Endometrial microvascular endothelial cells (primary cell): ENCODE measurements at regions not wholly inside any gene's neighbourhood (a gene's known extent, or its start where the extent isn't known, plus 50 kb on each side); places are given as distances from the start of the nearest gene placed in this dataset.
"Not testable (repeated sequence)": the region's sequence is repeated elsewhere in the genome, so short reads cannot be mapped to it uniquely, and the experiment has no call there.

Experiments
- in situ Hi-C: cut with HindIII; loops from 2 replicates; pipeline ENCODE4 v1.10.0; 2017; ENCODE audit warnings: low sequenced_read_pairs, low pct_unique_long_range_greater_than_20kb; ENCODE audit errors: inconsistent ontology term

DNA sequence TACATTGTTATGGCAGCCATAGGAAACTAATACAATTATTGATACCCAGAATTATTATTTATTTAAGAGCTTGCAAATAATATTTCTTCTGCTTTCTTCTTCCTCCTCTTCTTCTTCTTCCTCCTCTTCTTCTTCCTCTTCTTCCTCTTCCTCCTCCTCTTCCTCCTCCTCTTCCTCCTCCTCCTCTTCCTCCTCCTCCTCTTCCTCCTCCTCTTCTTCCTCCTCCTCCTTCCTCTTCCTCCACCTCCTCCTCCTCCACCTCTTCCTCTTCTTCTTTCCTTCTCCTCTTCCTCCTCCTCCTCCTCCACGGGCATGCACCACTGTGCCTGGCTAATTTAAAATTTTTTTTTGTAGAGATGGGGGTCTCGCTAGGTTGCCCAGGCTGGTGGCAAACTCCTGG, 95.6 kb upstream of the BCAR3 start:
- in situ Hi-C loops = no loop called here

DNA sequence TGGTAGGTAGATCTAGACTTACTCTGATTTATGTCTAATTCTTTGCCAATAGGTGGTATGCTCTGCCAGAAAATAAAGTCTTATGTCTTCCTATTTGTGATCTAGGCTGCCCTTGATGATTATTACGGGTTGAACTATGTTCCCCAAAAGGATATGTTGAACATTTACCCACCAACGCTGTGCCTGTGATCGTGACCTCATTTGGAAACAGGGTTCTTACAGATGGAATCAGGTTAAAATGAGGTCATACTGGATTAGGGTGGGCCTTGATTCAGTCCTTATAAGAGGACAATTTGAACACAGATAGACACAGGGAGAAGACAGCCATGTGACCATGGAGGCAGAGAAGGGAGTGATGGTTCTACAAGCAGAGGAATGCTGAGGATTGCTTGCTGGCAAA, 95.1 kb upstream of the BCAR3 start:
- in situ Hi-C loops = no loop called here

DNA sequence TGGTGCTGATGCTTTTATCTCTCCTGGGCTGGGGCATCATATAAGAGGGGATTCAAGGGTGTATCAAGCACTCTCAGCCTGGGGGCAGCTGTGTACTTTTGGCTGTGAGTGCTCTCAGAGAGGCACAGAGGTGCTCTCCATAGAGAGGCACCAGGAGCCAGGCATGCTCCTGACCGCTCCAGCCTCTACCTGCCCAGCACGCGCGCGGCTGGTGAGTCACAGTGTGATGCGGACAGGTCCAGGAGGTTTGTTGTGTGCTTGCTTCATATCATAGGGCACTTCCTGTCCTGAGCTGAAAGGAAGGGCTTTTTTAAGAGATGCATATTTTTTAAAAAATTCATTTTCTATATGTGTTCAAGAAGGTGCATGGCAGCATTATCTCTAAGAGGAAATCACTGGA, 93.6 kb upstream of the BCAR3 start:
- in situ Hi-C loops = no loop called here

DNA sequence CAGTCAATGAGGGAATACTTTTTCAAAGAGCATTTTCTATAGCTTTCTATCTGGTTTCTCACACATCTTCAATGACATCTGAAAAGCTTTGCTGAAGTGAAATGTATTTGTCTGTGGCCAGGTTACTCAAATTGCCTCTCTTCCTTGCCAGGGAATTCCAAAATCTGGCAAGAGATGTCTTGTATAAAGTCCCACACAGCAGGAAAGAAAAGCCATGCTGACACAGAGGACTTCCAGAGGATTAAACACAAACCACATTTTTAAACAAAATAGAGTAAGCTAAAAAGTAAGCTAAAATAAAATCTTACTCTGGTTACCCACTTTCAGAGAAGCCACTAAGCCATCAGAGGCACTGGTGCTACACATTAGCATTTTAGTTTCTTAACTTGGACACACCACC, 93.1 kb upstream of the BCAR3 start:
- in situ Hi-C loops = no loop called here

DNA sequence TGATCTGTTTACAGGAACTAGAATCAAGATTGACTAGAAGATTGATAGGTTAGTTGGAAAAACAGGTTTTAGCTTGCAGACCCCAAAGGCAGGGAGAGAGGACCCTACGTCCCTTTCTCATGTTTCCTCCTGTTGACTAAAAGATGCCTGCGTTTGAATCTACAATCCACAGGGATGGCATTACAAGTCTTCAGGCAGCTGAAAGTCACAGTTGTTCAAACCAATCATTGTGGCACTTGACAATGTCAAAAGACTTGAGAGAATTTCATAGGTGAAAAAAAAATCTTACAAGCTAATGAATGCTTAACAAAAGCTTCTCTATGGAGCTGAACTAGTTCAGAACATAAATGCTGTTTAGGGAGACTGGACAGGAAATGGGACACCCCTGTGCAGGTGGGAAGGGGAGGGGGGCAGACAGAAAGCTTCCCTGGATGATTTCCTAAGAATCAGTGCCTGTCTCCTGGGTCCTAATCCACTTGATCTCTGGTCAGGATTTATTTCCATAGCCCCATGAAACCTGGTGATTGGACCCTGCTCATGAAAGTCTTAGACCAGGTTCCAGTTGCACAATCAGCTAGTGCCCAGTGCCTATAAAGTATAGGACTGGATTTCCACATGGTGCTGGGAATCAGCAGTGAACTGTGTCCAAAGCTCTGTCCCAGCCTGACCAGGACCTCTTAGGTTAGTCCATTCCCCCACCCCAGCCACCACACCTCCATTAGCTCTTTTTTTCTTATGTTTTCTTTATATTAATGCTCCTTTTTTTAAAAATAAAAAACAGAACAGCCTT, 91.6 kb upstream of the BCAR3 start:
- in situ Hi-C loops = no loop called here

DNA sequence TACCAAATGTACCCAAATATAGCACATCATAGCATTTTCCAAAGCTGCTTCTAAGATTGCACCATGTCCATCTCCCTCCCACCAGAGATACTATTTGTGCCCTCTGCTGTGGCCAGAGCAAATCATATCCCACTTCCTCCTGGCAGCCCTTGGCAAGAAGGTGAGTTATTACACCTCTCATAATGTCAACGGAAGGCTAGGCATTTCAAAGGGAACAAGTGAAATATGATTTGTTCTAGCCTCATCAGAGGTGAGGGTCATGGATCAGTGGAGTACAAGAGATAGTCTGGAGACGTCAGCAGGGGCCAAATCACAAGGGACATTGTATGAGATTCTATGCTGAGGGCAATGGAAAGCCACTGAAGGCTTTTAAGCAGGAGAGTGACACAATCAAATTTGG, 90.2 kb upstream of the BCAR3 start:
- in situ Hi-C loops = no loop called here

DNA sequence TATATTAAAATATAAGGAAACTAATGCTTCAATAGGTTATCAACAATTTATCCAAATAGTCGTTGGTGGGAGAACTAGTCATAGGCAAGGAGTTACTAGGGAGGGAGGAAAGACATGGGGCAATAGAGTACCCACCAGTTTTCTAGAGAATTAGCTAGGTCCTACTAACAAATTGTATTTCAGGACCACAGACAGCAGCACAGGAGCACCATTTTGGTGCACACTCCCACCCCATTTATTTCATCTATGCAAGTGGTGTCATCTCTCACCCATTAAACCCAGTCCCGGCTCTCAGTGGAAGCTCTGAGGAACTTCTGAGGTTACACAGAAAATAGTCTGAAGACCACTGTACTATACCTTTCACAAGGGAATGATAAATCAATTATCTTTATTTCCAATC, 89.0 kb upstream of the BCAR3 start:
- in situ Hi-C loops = no loop called here

DNA sequence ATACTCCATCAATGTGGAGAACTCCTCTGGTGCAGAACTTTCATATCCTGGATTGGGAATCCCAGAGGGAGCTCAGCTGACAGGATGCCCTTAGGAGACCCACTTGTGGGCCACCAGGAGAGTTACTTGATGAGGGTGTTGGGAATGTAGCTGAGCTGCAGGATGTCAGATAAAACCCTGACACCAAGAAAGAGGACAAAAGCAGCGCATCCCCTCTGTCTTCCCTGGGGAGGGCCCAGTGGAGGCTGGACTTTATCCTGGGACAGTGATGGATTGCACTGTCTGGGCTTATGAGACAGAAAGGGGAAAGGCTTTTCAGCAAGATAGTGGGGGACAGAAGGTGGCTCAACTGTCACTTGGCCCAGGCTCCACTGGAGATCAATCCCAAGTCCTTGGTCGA, 88.1 kb upstream of the BCAR3 start:
- in situ Hi-C loops = no loop called here

DNA sequence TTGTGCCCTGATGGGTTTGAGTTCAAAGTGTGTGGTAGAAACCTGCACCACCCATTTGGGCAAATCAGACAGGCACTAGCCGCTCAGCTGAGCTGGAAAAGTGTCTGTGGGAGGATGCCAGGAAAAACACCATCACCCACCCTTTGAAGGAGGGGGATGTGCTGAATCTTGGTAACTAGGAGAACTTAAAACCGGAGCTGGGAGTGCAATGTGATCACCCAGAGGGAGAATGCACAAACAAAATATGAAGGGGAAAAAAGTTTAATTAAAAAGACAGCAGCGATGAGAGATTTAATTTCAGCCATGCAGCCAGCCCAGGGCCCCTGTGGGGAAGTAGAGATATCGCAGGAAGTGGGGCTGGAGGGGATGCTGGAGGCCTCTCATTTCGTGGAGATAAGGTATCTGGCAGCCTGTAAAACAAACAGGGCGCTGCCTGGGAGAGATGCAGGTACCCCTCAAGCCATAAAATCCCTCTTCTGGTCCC, 86.8 kb upstream of the BCAR3 start:
- in situ Hi-C loops = no loop called here

DNA sequence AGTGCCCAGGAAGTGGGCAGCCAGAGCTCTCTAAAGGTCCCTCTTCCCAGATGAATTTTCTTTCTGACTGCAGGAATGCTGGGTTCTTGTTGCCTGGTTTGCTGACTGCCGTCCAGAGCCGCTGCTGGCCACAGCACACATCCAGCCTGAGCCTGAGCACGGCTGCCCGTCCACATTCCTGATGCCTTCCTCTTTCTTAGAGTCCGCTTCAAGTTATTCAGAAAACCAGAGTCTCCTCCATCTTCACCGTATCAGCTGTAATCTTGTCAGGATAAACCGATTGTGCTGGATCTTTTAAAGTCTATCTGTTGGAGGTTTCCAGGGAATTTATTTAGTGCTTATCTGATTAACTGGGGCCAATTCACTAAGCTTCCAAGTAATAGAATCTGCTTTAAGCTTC, 84.8 kb upstream of the BCAR3 start:
- in situ Hi-C loops = no loop called here

DNA sequence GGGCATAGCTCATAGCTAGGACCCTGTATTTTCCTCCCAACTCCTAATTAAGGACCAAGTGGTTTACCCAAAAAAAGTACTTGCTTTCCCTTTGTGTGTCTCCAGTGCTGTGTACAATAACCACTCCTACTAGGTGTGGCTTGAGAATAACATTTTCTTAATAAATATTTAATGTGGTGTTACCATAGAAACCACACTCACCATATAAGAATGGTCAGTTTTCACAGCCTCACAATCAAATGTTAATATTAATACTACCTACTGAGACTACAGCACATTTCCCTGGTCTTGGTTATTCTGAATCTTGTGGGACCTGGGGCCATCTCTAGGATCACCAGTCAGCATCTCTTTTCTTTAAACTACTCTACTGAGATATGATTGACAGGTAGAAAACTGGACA, 83.5 kb upstream of the BCAR3 start:
- in situ Hi-C loops = no loop called here

DNA sequence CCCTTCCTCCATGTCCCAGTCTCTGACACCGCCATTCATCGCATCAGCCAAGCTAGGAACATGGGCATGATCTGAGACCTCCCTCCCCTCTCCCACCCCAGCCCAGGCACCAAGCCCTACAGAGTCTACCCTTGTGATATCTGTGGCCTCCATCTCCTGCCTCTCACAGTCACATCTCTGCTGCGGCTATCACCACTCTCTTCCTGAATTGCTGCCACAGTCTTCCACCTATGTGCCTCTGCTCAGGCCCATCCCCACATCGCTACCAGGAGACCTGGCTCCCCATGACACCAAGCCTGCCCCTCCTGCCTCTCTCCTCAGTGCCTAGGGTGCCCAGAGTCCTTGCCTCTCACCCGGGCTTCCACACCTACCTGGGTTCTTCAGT, 82.7 kb upstream of the BCAR3 start:
- in situ Hi-C loops = no loop called here

DNA sequence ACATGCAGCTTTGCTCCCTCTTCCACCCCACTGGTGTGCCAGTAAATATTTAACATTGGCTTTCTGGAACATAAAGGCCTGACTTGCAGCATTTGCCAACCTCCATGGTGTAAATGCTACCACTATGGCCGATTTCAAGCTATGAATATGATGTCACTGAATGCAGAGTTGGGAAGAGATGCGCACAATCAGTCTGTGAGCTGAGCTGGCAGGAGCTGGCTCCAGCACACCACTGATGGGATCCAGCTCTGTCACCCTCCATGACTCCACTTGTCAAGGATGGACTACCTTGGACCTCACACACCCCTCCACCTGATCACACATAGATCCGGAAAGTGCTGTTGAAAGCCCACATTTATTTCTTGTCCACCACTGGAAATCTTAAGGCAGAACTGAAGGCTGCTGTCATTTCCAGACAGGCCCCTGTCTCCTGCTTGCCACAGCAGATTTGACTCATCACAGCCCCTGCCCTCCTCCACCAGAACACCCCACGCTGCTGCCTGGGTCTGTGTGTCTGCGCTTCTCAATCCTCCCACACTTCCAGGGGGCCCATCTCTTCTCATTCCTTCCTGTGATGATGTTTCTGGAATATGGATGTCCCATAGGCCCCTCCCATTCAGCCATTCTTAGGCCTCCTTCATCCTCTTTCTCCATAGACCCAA, 82.2 kb upstream of the BCAR3 start:
- in situ Hi-C loops = no loop called here

DNA sequence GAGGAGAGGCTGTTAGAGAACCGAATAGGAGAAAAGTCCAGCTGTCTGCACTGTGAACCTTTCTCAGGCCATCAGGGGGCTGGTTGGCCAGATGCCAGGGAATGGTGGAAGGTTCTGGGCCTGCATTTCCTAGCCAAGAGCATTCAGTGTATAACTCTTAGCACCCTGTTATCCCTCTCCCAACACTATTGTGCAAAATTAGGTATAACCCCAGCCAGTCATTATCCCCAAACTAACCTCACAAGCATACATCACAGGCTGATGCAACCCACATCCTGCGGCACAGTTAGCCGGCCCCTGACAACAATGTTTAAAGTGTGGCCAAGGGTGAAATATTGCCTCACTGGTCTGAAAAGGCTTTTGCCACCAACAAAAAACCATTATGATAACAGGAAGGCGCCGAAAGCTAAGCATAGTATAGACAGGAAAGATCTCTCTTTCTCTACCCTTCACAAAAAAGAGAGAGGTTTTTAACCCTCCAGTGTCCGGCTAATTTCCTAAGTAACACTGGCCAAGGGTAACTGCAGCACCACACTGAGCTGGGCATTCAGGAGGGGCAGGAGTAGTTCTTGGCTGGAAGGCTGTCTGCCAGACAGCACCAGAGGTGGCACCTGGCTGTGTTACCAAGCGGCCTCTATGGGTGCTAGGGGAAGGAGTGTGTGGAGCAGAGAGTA, 77.3 kb upstream of the BCAR3 start:
- in situ Hi-C loops = no loop called here

DNA sequence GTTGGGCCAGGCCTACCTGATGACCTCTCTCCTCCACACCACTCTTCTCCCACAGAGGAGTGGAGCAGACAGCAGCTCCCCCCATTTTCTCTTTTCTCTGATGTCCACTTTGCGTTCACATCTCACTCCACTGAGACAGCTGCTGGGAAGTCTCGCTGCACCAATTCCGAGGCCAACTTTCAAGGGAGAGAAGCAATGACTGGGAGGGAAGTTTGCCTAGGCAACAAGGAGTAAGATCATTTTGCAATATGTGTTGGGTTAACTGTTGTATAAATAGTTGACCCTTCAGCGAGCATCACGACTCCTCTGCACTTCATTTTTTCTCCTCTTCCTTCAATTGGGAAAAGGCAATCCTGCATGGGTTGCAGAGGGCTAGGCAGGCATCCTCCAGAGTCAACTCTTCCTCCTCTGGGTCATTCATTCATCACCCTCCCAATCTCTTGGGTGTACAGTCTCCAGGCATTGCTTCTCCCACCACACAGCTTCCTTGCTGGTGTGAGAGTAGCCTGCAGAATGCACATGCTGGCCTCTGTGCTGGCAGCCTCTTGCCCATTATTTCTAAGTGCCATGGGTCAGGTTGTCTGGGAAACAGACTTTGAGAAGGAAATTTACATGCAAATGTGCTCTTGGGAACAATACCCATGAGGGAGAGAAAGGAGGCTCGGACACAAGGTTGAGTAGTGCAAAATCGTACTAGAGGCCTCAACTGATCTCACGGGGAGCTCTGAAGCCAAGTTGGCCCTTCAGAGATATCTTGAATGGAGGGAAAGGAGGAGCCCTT, 75.8 kb upstream of the BCAR3 start:
- in situ Hi-C loops = no loop called here

DNA sequence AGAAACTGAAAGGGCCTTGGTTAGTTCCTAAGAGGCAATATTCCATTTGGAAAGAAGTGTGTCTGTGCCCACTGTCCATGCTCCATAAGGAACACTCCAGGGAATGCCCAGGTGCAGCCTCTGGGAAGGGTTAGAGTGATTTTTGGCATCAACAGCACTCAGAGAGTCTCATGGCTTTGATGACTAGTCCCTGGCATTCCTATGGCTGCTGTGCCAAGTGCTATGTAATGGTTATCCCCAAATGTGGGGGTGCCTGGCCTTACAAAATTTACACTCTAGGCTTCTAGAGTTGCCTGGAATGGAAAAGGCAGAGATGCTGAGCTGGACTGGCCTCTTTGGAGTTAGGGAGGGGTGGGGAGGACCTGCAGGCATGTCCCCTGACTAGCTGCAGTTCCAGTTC, 75.0 kb upstream of the BCAR3 start:
- in situ Hi-C loops = no loop called here

DNA sequence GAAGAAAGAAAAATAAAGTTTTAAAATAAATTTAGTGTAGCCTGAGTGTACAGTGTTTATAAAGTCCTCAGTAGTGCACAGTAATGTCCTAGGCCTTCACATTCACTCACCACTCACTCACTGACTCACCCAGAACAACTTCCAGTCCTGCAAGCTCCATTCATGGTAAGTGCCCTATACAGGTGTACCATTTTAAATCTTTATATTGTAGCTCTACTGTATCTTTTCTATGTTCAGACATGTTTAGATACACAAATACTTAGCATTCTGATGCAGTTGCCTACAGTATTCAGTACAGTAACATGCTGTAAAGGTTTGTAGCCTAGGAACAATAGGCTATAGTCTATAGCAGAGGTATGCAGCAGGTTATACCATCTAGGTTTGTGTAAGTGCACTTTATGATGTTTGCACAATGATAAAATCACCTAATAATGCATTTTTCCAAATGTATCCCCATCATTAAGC, 73.6 kb upstream of the BCAR3 start:
- in situ Hi-C loops = not testable (repeated sequence)

DNA sequence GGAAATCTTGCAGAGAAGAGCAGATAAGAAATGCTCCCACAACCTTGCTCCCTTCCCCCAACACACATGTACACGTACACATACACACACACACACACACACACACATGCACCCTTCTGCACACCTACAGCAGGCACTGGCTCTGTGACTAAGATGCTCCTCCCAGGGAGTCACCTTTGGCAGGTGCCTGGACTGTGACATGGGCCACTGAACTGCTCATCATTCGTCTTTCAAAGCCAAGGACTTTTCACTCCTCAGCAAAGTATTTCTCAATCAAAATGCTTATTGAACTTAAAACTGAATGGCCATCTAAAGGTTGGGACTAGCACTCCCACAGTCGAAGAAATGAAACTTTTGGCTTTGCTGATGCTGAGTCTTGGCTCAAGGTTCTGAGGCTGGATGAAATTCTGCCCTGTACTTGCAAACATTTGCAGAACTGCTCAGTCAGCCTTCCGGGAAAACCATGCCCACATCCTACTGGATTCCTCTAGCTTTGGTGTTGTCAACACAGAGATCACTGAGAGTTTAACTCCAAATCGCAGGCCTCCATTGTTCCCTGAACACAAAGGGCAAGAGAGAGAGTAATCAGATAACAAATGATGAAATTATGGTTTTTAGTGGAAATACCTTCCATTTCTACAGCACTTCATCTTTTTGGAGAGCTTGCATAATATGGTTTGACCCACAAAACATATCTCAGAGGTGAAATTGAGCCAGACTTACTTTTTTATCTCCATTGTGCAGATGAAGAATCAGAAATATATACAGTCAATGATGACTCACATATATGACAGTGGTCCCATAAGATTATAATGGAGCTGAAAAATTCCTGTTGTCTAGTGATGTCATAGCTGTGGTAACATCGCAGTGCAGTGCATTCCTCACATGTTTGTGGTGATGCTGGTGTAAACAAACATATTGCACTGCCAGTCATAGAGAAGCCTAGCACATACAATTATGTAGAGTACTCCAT, 72.4 kb upstream of the BCAR3 start:
- in situ Hi-C loops = no loop called here
